ENCODE measurements at regions not wholly inside any gene's neighbourhood (a gene's known extent, or its start where the extent isn't known, plus 50 kb on each side); places are given as distances from the start of the nearest gene placed in this dataset.

GRCh38 chr5:128896675-128897074, 68.6 kb upstream of the SLC27A6 start:
- H3K9me3 Mint-ChIP-seq = peaks cover 0 to 4% (median 0%) of the 10 kb centered on the region in 3 donors
- H3K4me1 Mint-ChIP-seq = no peaks in the 10 kb centered on the region
- no peak overlapping the region for H3K27ac Mint-ChIP-seq
- no peak overlapping the region for H3K4me3 Mint-ChIP-seq
- H3K36me3 Mint-ChIP-seq = no peaks in the 10 kb centered on the region
- no peaks in the 10 kb centered on the region for H3K27me3 Mint-ChIP-seq

GRCh38 chr5:128903550-128903949, 61.7 kb upstream of the SLC27A6 start:
- Mint-ChIP-seq H3K9me3 (no peaks in the 10 kb centered on the region), H3K27ac (no peak overlapping the region), H3K36me3 (no peaks in the 10 kb centered on the region), H3K4me1 (no peaks in the 10 kb centered on the region), H3K4me3 (no peak overlapping the region), H3K27me3 (no peaks in the 10 kb centered on the region)

GRCh38 chr5:128904805-128905567, 60.3 kb upstream of the SLC27A6 start:
- Mint-ChIP-seq H3K9me3 (no peaks in the 10 kb centered on the region), H3K4me3 (no peak overlapping the region), H3K27ac (no peak overlapping the region), H3K4me1 (no peaks in the 10 kb centered on the region), H3K27me3 (no peaks in the 10 kb centered on the region), H3K36me3 (no peaks in the 10 kb centered on the region)

- no peaks in the 10 kb centered on the region for H3K9me3 Mint-ChIP-seq
- no peaks in the 10 kb centered on the region for H3K36me3 Mint-ChIP-seq
- no peak overlapping the region for H3K4me3 Mint-ChIP-seq
- no peaks in the 10 kb centered on the region for H3K27me3 Mint-ChIP-seq
- no peak overlapping the region for H3K27ac Mint-ChIP-seq
- H3K4me1 Mint-ChIP-seq = no peaks in the 10 kb centered on the region
Observed at GRCh38 chr5:128905568-128906110, 59.6 kb upstream of the SLC27A6 start.

- H3K4me1 Mint-ChIP-seq = no peaks in the 10 kb centered on the region
Observed at GRCh38 chr5:128913551-128913950, 51.7 kb upstream of the SLC27A6 start.

More at GRCh38 chr5:128913551-128913950, 51.7 kb upstream of the SLC27A6 start:
- Mint-ChIP-seq H3K4me3 (no peak overlapping the region), H3K27ac (no peak overlapping the region), H3K9me3 (no peaks in the 10 kb centered on the region), H3K27me3 (no peaks in the 10 kb centered on the region), H3K36me3 (no peaks in the 10 kb centered on the region)

Data from IgD-negative memory B cell (primary cell).